IMR-90 (cell line): ENCODE measurements at regions not wholly inside any gene's neighbourhood (a gene's known extent, or its start where the extent isn't known, plus 50 kb on each side); places are given as distances from the start of the nearest gene placed in this dataset.

ENCODE experiments used
- ATAC-seq: fragments of 200-7000 bp; cut with Tn5 transposase; 2 replicates; pipeline ENCODE4 v1.9.1; 2020; ENCODE audit warnings: low read depth, mild to moderate bottlenecking, moderate library complexity
- BruUV-seq: library from RNA; stranded (reverse); fragments of 400-500 nt; replicated peaks from 2 replicates; lab custom pipeline; 2021; lab: Mats Ljungman, UMichigan
- CTCF ChIA-PET: fragments of 300-600 bp; formaldehyde crosslinking; extraction: SDS; loops from one replicate; lab custom pipeline; 2021; ENCODE audit warnings: antibody characterized with exemption; lab: Yijun Ruan, JAX
- POLR2A ChIA-PET: fragments of 300-600 bp; sonication (Branson Sonifier 250); formaldehyde crosslinking; loops from one replicate; lab custom pipeline; 2022; ENCODE audit warnings: antibody characterized with exemption; ENCODE audit not compliant: unreplicated experiment; lab: Charles Lee
- DNase-seq: peaks from one replicate; pipeline ENCODE4 v3.0.0; 2013
- H2AFZ ChIP-seq: replicated peaks from 2 replicates; pipeline ENCODE3; 2013; ENCODE audit warnings: low read length, mild to moderate bottlenecking; ENCODE audit not compliant: poor library complexity
- H2AK5ac ChIP-seq: 2 replicates; pipeline ENCODE4 v1.6.1; 2013; ENCODE audit warnings: low read depth, low read length, inconsistent platforms
- H2AK9ac ChIP-seq: replicated peaks from 2 replicates; pipeline ENCODE3; 2013; ENCODE audit warnings: mild to moderate bottlenecking, low read depth, low read length, moderate library complexity; ENCODE audit not compliant: poor library complexity
- H2BK120ac ChIP-seq: 2 replicates; pipeline ENCODE4 v1.6.1; 2013; ENCODE audit warnings: low read depth, low read length, inconsistent platforms
- H2BK15ac ChIP-seq: 3 replicates; pipeline ENCODE4 v1.6.1; 2013; ENCODE audit warnings: low read depth, low read length, inconsistent platforms
- H2BK20ac ChIP-seq: 2 replicates; pipeline ENCODE4 v1.6.1; 2013; ENCODE audit warnings: low read depth, mild to moderate bottlenecking, inconsistent platforms, low read length, moderate library complexity
- H2BK5ac ChIP-seq: 2 replicates; pipeline ENCODE4 v1.6.1; 2013; ENCODE audit warnings: mild to moderate bottlenecking, low read depth, low read length, inconsistent platforms; ENCODE audit not compliant: poor library complexity, severe bottlenecking
- H3K14ac ChIP-seq: replicated peaks from 2 replicates; pipeline ENCODE4 v1.6.1; 2013; ENCODE audit warnings: low read depth, low read length, inconsistent platforms
- H3K18ac ChIP-seq: 2 replicates; pipeline ENCODE4 v1.6.1; 2013; ENCODE audit warnings: low read depth, low read length, control low read depth
- H3K23ac ChIP-seq: 2 replicates; pipeline ENCODE4 v1.6.1; 2013; ENCODE audit warnings: low read depth, low read length, inconsistent platforms
- H3K27ac ChIP-seq: 2 replicates; pipeline ENCODE4 v1.5.1; 2013; ENCODE audit warnings: mild to moderate bottlenecking, control low read depth, low read length; ENCODE audit not compliant: insufficient read depth
- H3K27me3 ChIP-seq: 2 replicates; pipeline ENCODE4 v1.6.1; 2013; ENCODE audit warnings: low read length; ENCODE audit not compliant: control insufficient read depth, insufficient read depth
- H3K36me3 ChIP-seq: 2 replicates; pipeline ENCODE4 v1.6.1; 2013; ENCODE audit warnings: low read length, mixed read lengths; ENCODE audit not compliant: control insufficient read depth, insufficient read depth
- H3K4ac ChIP-seq: 2 replicates; pipeline ENCODE4 v1.6.1; 2013; ENCODE audit warnings: low read depth, low read length, inconsistent platforms
- H3K4me1 ChIP-seq: 2 replicates; pipeline ENCODE4 v1.6.1; 2013; ENCODE audit warnings: low read length, mixed read lengths; ENCODE audit not compliant: control insufficient read depth, insufficient read depth
- H3K4me2 ChIP-seq: 2 replicates; pipeline ENCODE4 v1.6.1; 2013; ENCODE audit warnings: low read depth, mild to moderate bottlenecking, control low read depth, low read length, moderate library complexity
- H3K4me3 ChIP-seq: 2 replicates; pipeline ENCODE4 v1.5.1; 2013; ENCODE audit warnings: low read depth, mild to moderate bottlenecking, control low read depth, low read length, moderate library complexity; ENCODE audit not compliant: insufficient read depth
- H3K56ac ChIP-seq: 2 replicates; pipeline ENCODE4 v1.6.1; 2013; ENCODE audit warnings: low read length, inconsistent platforms; ENCODE audit not compliant: insufficient read depth; ENCODE audit errors: extremely low read depth
- H3K79me1 ChIP-seq, 2 experiments: 2 replicates each; pipeline ENCODE4 v1.6.1; 2013; ENCODE audit warnings: low read length in 2 of 2, inconsistent platforms in 1 of 2, low read depth in 1 of 2
- H3K9ac ChIP-seq: 2 replicates; pipeline ENCODE4 v1.6.1; 2013; ENCODE audit warnings: low read depth, low read length, control low read depth
- H3K9me1 ChIP-seq: 2 replicates; pipeline ENCODE4 v1.6.1; 2013; ENCODE audit warnings: low read length, inconsistent platforms; ENCODE audit not compliant: insufficient read depth
- H3K9me3 ChIP-seq: 2 replicates; pipeline ENCODE4 v1.6.1; 2013; ENCODE audit warnings: low read length; ENCODE audit not compliant: control insufficient read depth, insufficient read depth
- H4K20me1 ChIP-seq: 2 replicates; pipeline ENCODE4 v1.6.1; 2013; ENCODE audit warnings: low read length, inconsistent platforms; ENCODE audit not compliant: insufficient read depth
- H4K5ac ChIP-seq: 2 replicates; pipeline ENCODE4 v1.6.1; 2013; ENCODE audit warnings: mild to moderate bottlenecking, low read depth, low read length, control low read depth
- H4K8ac ChIP-seq, 2 experiments: 2 replicates each; pipeline ENCODE4 v1.6.1; 2013; ENCODE audit warnings: low read depth in 2 of 2, low read length in 2 of 2, control low read depth in 1 of 2, inconsistent platforms in 1 of 2
- H4K91ac ChIP-seq: 2 replicates; pipeline ENCODE4 v1.6.1; 2013; ENCODE audit warnings: low read depth, low read length, inconsistent platforms; ENCODE audit not compliant: insufficient read depth
- BHLHE40 ChIP-seq: fragments of 150-350 bp; IDR thresholded peaks from 2 replicates; pipeline ENCODE4 v1.6.1; 2016; ENCODE audit warnings: mild to moderate bottlenecking, low read depth, low read length
- CEBPB ChIP-seq: IDR thresholded peaks from 2 replicates; pipeline ENCODE4 v1.6.1; 2012; ENCODE audit warnings: low read depth, low read length, improper control_type of control experiment
- CHD1 ChIP-seq: IDR thresholded peaks from 2 replicates; pipeline ENCODE4 v1.6.1; 2012; ENCODE audit warnings: low read depth, low read length, improper control_type of control experiment
- CTCF ChIP-seq: conservative IDR thresholded peaks from 2 replicates; pipeline ENCODE4 v1.5.1; 2012; ENCODE audit warnings: mild to moderate bottlenecking, low read depth, low read length, improper control_type of control experiment
- ELK1 ChIP-seq: fragments of 150-350 bp; IDR thresholded peaks from 2 replicates; pipeline ENCODE4 v1.6.1; 2016; ENCODE audit warnings: low read depth, mild to moderate bottlenecking, low read length, moderate library complexity, borderline replicate concordance
- FOS ChIP-seq: fragments of 150-350 bp; IDR thresholded peaks from 2 replicates; pipeline ENCODE4 v1.6.1; 2016; ENCODE audit warnings: low read depth, low read length
- MAFK ChIP-seq: IDR thresholded peaks from 2 replicates; pipeline ENCODE4 v1.6.1; 2012; ENCODE audit warnings: low read depth, low read length, improper control_type of control experiment
- MAZ ChIP-seq: IDR thresholded peaks from 2 replicates; pipeline ENCODE4 v1.6.1; 2012; ENCODE audit warnings: low read depth, mild to moderate bottlenecking, low read length, improper control_type of control experiment, moderate library complexity, borderline replicate concordance
- MXI1 ChIP-seq: IDR thresholded peaks from 2 replicates; pipeline ENCODE4 v1.6.1; 2012; ENCODE audit warnings: low read depth, mild to moderate bottlenecking, low read length, moderate library complexity, borderline replicate concordance
- NFE2L2 ChIP-seq: fragments of 150-350 bp; IDR thresholded peaks from 2 replicates; pipeline ENCODE4 v1.6.1; 2016; ENCODE audit warnings: low read depth, mild to moderate bottlenecking, low read length
- POLR2A ChIP-seq: IDR thresholded peaks from 2 replicates; pipeline ENCODE4 v1.6.1; 2012; ENCODE audit warnings: mild to moderate bottlenecking, low read depth, low read length
- RAD21 ChIP-seq: IDR thresholded peaks from 2 replicates; pipeline ENCODE4 v1.6.1; 2012; ENCODE audit warnings: low read length, improper control_type of control experiment
- RCOR1 ChIP-seq: IDR thresholded peaks from 2 replicates; pipeline ENCODE4 v1.6.1; 2012; ENCODE audit warnings: mild to moderate bottlenecking, low read length, improper control_type of control experiment; ENCODE audit not compliant: insufficient replicate concordance
- RFX5 ChIP-seq: IDR thresholded peaks from 2 replicates; pipeline ENCODE4 v1.8.0; 2012; ENCODE audit warnings: low read depth, mild to moderate bottlenecking, low read length, moderate library complexity
- SMC3 ChIP-seq: fragments of 150-350 bp; IDR thresholded peaks from 2 replicates; pipeline ENCODE4 v1.6.1; 2016; ENCODE audit warnings: low read depth, mild to moderate bottlenecking, antibody characterized with exemption, low read length, moderate library complexity
- USF2 ChIP-seq: fragments of 150-350 bp; IDR thresholded peaks from 2 replicates; pipeline ENCODE4 v1.6.1; 2017; ENCODE audit warnings: mild to moderate bottlenecking, antibody characterized with exemption, low read length, low read depth
- WGBS, 2 experiments: methylation state at CpG; one replicate each; pipeline versions ENCODE4 v1.1.5 to v1.1.7; 2013; ENCODE audit warnings: missing lambda C conversion rate in 2 of 2; ENCODE audit not compliant: insufficient read length in 1 of 2; ENCODE audit errors: extremely low coverage in 2 of 2; 5-methylcytosine and 5-hydroxymethylcytosine counted together
- dilution Hi-C: fragments of 300-500 bp; cut with HindIII; formaldehyde crosslinking; loops from one replicate; pipeline ENCODE4 v1.14.3; 2018; ENCODE audit warnings: low sequenced_read_pairs; ENCODE audit not compliant: unreplicated experiment
- in situ Hi-C: fragments of 300-500 bp; cut with MboI; formaldehyde crosslinking; loops from 3 replicates; pipeline ENCODE4 v1.14.3; 2019; ENCODE audit warnings: low sequenced_read_pairs, inconsistent platforms, mixed read lengths
- intact Hi-C: fragments of 100-400 bp; cut with micrococcal nuclease; formaldehyde crosslinking; loops from 2 replicates; pipeline ENCODE4 v1.10.0; 2022

- Histone ChIP-seq H2AK5ac (no peak overlapping the region), H3K9ac (no peak overlapping the region), H3K14ac (no peak overlapping the region), H2BK5ac (no peak overlapping the region), H4K91ac (no peak overlapping the region), H2BK15ac (no peak overlapping the region), H3K79me1 (no peaks in the 10 kb centered on the region), H2BK120ac (no peak overlapping the region), H3K4ac (no peak overlapping the region), H3K4me1 (no peaks in the 10 kb centered on the region), H4K5ac (no peak overlapping the region), H2BK20ac (no peak overlapping the region), H3K4me3 (no peak overlapping the region), H3K9me1 (no peaks in the 10 kb centered on the region), H3K23ac (no peak overlapping the region), H3K18ac (no peak overlapping the region), H3K27me3 (peaks cover 4% of the 10 kb centered on the region), H3K27ac (no peak overlapping the region), H3K36me3 (no peaks in the 10 kb centered on the region), H2AFZ (no peak overlapping the region), H4K20me1 (no peaks in the 10 kb centered on the region), H3K56ac (no peak overlapping the region), H4K8ac (no peak overlapping the region), H3K4me2 (no peak overlapping the region), H3K9me3 (no peaks in the 10 kb centered on the region), H2AK9ac (no peak overlapping the region)
- ChIA-PET POLR2A (no interaction called here), CTCF (no interaction called here)
- DNase-seq = no peak
- intact Hi-C loops = no loop called here
- no TSS peak for BruUV-seq
- ATAC-seq = no peak
- no peak for TF ChIP-seq POLR2A
- TF ChIP-seq RCOR1 = no peak
- TF ChIP-seq RAD21 = no peak
- TF ChIP-seq RFX5 = no peak
- no peak for TF ChIP-seq ELK1
- TF ChIP-seq MAFK = no peak
- TF ChIP-seq NFE2L2 = no peak
- no peak for TF ChIP-seq SMC3
- TF ChIP-seq FOS = no peak
- TF ChIP-seq USF2 = no peak
- no peak for TF ChIP-seq CEBPB
- TF ChIP-seq MXI1 = no peak
- TF ChIP-seq CHD1 = no peak
- no peak for TF ChIP-seq CTCF
- TF ChIP-seq BHLHE40 = no peak
- no peak for TF ChIP-seq MAZ
- WGBS, 2 experiments = 0% methylated on average over 1 of the region's 7 CpGs; no CpG with 5 or more reads in 1 of the 2 experiments
- in situ Hi-C loops = no loop called here
- dilution Hi-C loops = no loop called here
These were observed 226.6 kb downstream of the TFAP2C start for GRCh38 chr20:56855708-56856107.
